ENCODE measurements at regions not wholly inside any gene's neighbourhood (a gene's known extent, or its start where the extent isn't known, plus 50 kb on each side); places are given as distances from the start of the nearest gene placed in this dataset.

GRCh38 chr3:189577050-189577951 is 53.9 kb upstream of the TP63 start:
- TF ChIP-seq EGR1 (IDR thresholded peaks at IDR 0.05; ENCODE audit: low read depth in 2 of 2) (no peak), GABPA (IDR thresholded peaks at IDR 0.05 in 1 of 2, conservative IDR thresholded peaks at IDR 0.05 in 1 of 2) (no peak), REST (IDR thresholded peaks at IDR 0.05) (no peak), ZBTB33 (IDR thresholded peaks at IDR 0.05) (no peak), JUND (IDR thresholded peaks at IDR 0.05) (no peak), YY1 (IDR thresholded peaks at IDR 0.05) (no peak), TAF1 (conservative IDR thresholded peaks at IDR 0.05) (no peak), NR2F2 (IDR thresholded peaks at IDR 0.05) (no peak), FOXA1 (IDR thresholded peaks at IDR 0.05) (no peak)
- TF ChIP-seq, protein P1, sequence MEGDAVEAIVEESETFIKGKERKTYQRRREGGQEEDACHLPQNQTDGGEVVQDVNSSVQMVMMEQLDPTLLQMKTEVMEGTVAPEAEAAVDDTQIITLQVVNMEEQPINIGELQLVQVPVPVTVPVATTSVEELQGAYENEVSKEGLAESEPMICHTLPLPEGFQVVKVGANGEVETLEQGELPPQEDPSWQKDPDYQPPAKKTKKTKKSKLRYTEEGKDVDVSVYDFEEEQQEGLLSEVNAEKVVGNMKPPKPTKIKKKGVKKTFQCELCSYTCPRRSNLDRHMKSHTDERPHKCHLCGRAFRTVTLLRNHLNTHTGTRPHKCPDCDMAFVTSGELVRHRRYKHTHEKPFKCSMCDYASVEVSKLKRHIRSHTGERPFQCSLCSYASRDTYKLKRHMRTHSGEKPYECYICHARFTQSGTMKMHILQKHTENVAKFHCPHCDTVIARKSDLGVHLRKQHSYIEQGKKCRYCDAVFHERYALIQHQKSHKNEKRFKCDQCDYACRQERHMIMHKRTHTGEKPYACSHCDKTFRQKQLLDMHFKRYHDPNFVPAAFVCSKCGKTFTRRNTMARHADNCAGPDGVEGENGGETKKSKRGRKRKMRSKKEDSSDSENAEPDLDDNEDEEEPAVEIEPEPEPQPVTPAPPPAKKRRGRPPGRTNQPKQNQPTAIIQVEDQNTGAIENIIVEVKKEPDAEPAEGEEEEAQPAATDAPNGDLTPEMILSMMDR (IDR thresholded peaks at IDR 0.05; ENCODE audit: low read depth, low read length, missing input control) = no peak

Data from liver (tissue), 3 donors.